HEK293 (cell line): ENCODE measurements at regions not wholly inside any gene's neighbourhood (a gene's known extent, or its start where the extent isn't known, plus 50 kb on each side); places are given as distances from the start of the nearest gene placed in this dataset.

Experiments
- CTCF ChIA-PET: fragments of 350-600 bp; formaldehyde crosslinking; extraction: SDS; loops from one replicate; lab custom pipeline; 2021; ENCODE audit warnings: antibody characterized with exemption; lab: Yijun Ruan, JAX
- POLR2A ChIA-PET: fragments of 300-600 bp; formaldehyde crosslinking; extraction: SDS; loops from one replicate; lab custom pipeline; 2020; ENCODE audit warnings: antibody characterized with exemption, inconsistent platforms; lab: Yijun Ruan, JAX
- H3K27ac ChIP-seq: fragments of 200-500 bp; sonication (Bioruptor generic); 2 replicates; pipeline ENCODE4 v1.5.1; 2014; ENCODE audit warnings: low read depth, low read length, control low read depth, inconsistent platforms; ENCODE audit errors: extremely low read depth
- H3K36me3 ChIP-seq, 2 experiments: fragments of 200-500 bp in 1 of 2; sonication (Bioruptor generic) in 1 of 2; 1 replicate in 1 of 2; 2 replicates in 1 of 2; pipeline ENCODE4 v1.5.1; 2014 to 2017; ENCODE audit warnings: inconsistent platforms in 2 of 2, low read length in 2 of 2; ENCODE audit not compliant: control insufficient read depth in 2 of 2, insufficient read depth in 1 of 2
- H3K4me1 ChIP-seq: fragments of 200-500 bp; sonication (Bioruptor generic); 2 replicates; pipeline ENCODE4 v1.5.1; 2014; ENCODE audit warnings: mild to moderate bottlenecking, low read length, inconsistent platforms; ENCODE audit not compliant: control insufficient read depth, insufficient read depth
- H3K4me3 ChIP-seq: 2 replicates; pipeline ENCODE4 v1.5.1; 2011; ENCODE audit warnings: low read depth, mild to moderate bottlenecking, control low read depth, low read length, moderate library complexity
- H3K9me3 ChIP-seq: fragments of 200-500 bp; sonication (Bioruptor generic); 2 replicates; pipeline ENCODE4 v1.5.1; 2014; ENCODE audit warnings: low read depth, low read length, inconsistent platforms; ENCODE audit not compliant: control insufficient read depth, insufficient read depth
- EGR2 ChIP-seq: fragments of 450-650 bp; formaldehyde crosslinking; IDR thresholded peaks from 2 replicates; pipeline ENCODE4 v1.5.1; 2016; ENCODE audit warnings: low read depth, missing biosample characterization, missing genetic modification characterization
- GLIS1 ChIP-seq: fragments of 450-650 bp; formaldehyde crosslinking; IDR thresholded peaks from 2 replicates; pipeline ENCODE4 v1.5.1; 2016; ENCODE audit warnings: missing biosample characterization, missing genetic modification characterization
- RBAK ChIP-seq: fragments of 450-650 bp; formaldehyde crosslinking; IDR thresholded peaks from 2 replicates; pipeline ENCODE4 v1.5.1; 2016; ENCODE audit warnings: missing biosample characterization, missing genetic modification characterization
- SCRT1 ChIP-seq: fragments of 450-650 bp; formaldehyde crosslinking; IDR thresholded peaks from 2 replicates; pipeline ENCODE4 v1.5.1; 2016; ENCODE audit warnings: missing biosample characterization, missing genetic modification characterization, borderline replicate concordance
- SCRT2 ChIP-seq: fragments of 450-650 bp; formaldehyde crosslinking; IDR thresholded peaks from 2 replicates; pipeline ENCODE4 v1.5.1; 2016; ENCODE audit warnings: missing biosample characterization, missing genetic modification characterization
- SP7 ChIP-seq: fragments of 450-650 bp; formaldehyde crosslinking; IDR thresholded peaks from 2 replicates; pipeline ENCODE4 v1.5.1; 2016; ENCODE audit warnings: missing biosample characterization, missing genetic modification characterization
- ZBTB11 ChIP-seq: fragments of 450-650 bp; formaldehyde crosslinking; conservative IDR thresholded peaks from 2 replicates; pipeline ENCODE4 v1.5.1; 2016; ENCODE audit warnings: low read depth, missing biosample characterization, missing genetic modification characterization
- ZBTB20 ChIP-seq: fragments of 450-650 bp; formaldehyde crosslinking; IDR thresholded peaks from 2 replicates; pipeline ENCODE4 v1.5.1; 2016; ENCODE audit warnings: missing biosample characterization, missing genetic modification characterization
- ZNF112 ChIP-seq: fragments of 450-650 bp; formaldehyde crosslinking; IDR thresholded peaks from 2 replicates; pipeline ENCODE4 v1.5.0; 2017; ENCODE audit warnings: missing biosample characterization, missing genetic modification characterization
- ZNF138 ChIP-seq: fragments of 450-650 bp; formaldehyde crosslinking; IDR thresholded peaks from 2 replicates; pipeline ENCODE4 v1.5.1; 2016; ENCODE audit warnings: missing biosample characterization, missing genetic modification characterization, borderline replicate concordance
- ZNF19 ChIP-seq: fragments of 450-650 bp; formaldehyde crosslinking; IDR thresholded peaks from 2 replicates; pipeline ENCODE4; 2016; ENCODE audit warnings: missing biosample characterization, missing genetic modification characterization, low read depth
- ZNF335 ChIP-seq: fragments of 450-650 bp; formaldehyde crosslinking; conservative IDR thresholded peaks from 2 replicates; pipeline ENCODE4 v1.5.1; 2016; ENCODE audit warnings: missing biosample characterization, missing genetic modification characterization
- ZNF341 ChIP-seq: fragments of 450-650 bp; formaldehyde crosslinking; IDR thresholded peaks from 2 replicates; pipeline ENCODE4; 2016; ENCODE audit warnings: low read depth, missing biosample characterization, missing genetic modification characterization
- ZNF350 ChIP-seq: fragments of 450-650 bp; formaldehyde crosslinking; IDR thresholded peaks from 2 replicates; pipeline ENCODE4 v1.5.0; 2017; ENCODE audit warnings: missing biosample characterization, mild to moderate bottlenecking, missing genetic modification characterization
- ZNF433 ChIP-seq: fragments of 450-650 bp; formaldehyde crosslinking; IDR thresholded peaks from 2 replicates; pipeline ENCODE4 v1.5.1; 2016; ENCODE audit warnings: missing biosample characterization, missing genetic modification characterization, low read depth
- ZNF548 ChIP-seq: fragments of 450-650 bp; formaldehyde crosslinking; IDR thresholded peaks from 2 replicates; pipeline ENCODE4 v1.5.1; 2016; ENCODE audit warnings: missing biosample characterization, missing genetic modification characterization
- ZNF549 ChIP-seq: fragments of 450-650 bp; IDR thresholded peaks from 2 replicates; pipeline ENCODE4 v1.5.1; 2018; ENCODE audit warnings: missing biosample characterization, missing genetic modification characterization, mild to moderate bottlenecking, inconsistent platforms, moderate library complexity
- ZNF571 ChIP-seq: fragments of 450-650 bp; formaldehyde crosslinking; IDR thresholded peaks from 2 replicates; pipeline ENCODE4 v1.5.0; 2017; ENCODE audit warnings: missing biosample characterization, missing genetic modification characterization
- ZNF610 ChIP-seq: fragments of 450-650 bp; formaldehyde crosslinking; IDR thresholded peaks from 2 replicates; pipeline ENCODE4 v1.5.1; 2016; ENCODE audit warnings: missing biosample characterization, missing genetic modification characterization, borderline replicate concordance
- ZNF776 ChIP-seq: fragments of 450-650 bp; formaldehyde crosslinking; IDR thresholded peaks from 2 replicates; pipeline ENCODE4 v1.5.0; 2017; ENCODE audit warnings: missing biosample characterization, missing genetic modification characterization, borderline replicate concordance
- ZNF791 ChIP-seq: fragments of 450-650 bp; formaldehyde crosslinking; IDR thresholded peaks from 2 replicates; pipeline ENCODE4 v1.5.1; 2016; ENCODE audit warnings: missing biosample characterization, missing genetic modification characterization
- ZNF837 ChIP-seq: fragments of 450-650 bp; formaldehyde crosslinking; IDR thresholded peaks from 2 replicates; pipeline ENCODE4 v1.5.1; 2016; ENCODE audit warnings: missing biosample characterization, missing genetic modification characterization
- TF ChIP-seq, protein P1 (sequence below): sonication (generic); formaldehyde crosslinking; IDR thresholded peaks from 2 replicates; pipeline ENCODE4 v1.8.1; 2022; ENCODE audit warnings: mild to moderate bottlenecking, moderate library complexity, missing genetic modification reagents
- TF ChIP-seq, protein P2 (sequence below): fragments of 450-650 bp; formaldehyde crosslinking; IDR thresholded peaks from 2 replicates; pipeline ENCODE4 v1.5.1; 2016; ENCODE audit warnings: missing biosample characterization, missing genetic modification characterization
- TF ChIP-seq, protein P3 (sequence below): fragments of 450-650 bp; formaldehyde crosslinking; IDR thresholded peaks from 2 replicates; pipeline ENCODE4 v1.5.1; 2016; ENCODE audit warnings: missing biosample characterization, missing genetic modification characterization
- TF ChIP-seq, protein P4 (sequence below): fragments of 450-650 bp; IDR thresholded peaks from 2 replicates; pipeline ENCODE4 v1.5.1; 2018; ENCODE audit warnings: missing biosample characterization, missing genetic modification characterization

DNA sequence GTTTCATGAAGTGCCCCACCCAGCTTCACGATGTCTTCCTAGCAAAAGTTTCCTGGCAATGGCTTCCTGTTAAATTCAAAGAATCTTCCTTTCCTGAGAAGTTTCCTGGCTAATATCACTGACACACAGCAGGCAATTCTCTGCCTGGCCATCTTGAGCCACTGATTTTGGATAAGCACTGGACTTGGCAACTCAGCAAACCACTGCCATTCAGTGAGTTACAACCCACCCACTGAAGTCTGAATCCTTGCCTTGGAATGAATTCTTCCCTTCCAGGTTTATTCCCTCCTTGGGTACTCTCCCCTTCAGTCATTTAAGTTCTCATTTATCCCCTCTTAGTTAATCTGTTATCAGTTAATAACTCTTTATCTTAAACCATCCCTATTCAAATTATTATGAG, 426.0 kb downstream of the MBD2 start:
- Histone ChIP-seq H3K36me3 (no peaks in the 10 kb centered on the region), H3K4me3 (no peak overlapping the region), H3K4me1 (no peaks in the 10 kb centered on the region), H3K27ac (no peak overlapping the region), H3K9me3 (no peaks in the 10 kb centered on the region)
- ChIA-PET CTCF (no interaction called here), POLR2A (no interaction called here)
- TF ChIP-seq GLIS1, result no peak
- TF ChIP-seq ZBTB20 (tag by site-specific recombination), result no peak
- no peak for TF ChIP-seq ZNF19 (tag by site-specific recombination)
- TF ChIP-seq, protein P1, sequence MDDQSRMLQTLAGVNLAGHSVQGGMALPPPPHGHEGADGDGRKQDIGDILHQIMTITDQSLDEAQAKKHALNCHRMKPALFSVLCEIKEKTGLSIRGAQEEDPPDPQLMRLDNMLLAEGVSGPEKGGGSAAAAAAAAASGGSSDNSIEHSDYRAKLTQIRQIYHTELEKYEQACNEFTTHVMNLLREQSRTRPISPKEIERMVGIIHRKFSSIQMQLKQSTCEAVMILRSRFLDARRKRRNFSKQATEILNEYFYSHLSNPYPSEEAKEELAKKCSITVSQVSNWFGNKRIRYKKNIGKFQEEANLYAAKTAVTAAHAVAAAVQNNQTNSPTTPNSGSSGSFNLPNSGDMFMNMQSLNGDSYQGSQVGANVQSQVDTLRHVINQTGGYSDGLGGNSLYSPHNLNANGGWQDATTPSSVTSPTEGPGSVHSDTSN, result no peak
- no peak for TF ChIP-seq ZNF112
- no peak for TF ChIP-seq SCRT1

GRCh38 chr18:53797998-53798495, 426.4 kb downstream of the MBD2 start:
- ChIA-PET POLR2A (no interaction called here), CTCF (no interaction called here)
- TF ChIP-seq ZNF571 (tag by site-specific recombination), result no peak
- no peak for TF ChIP-seq ZBTB11
- TF ChIP-seq, protein P2, sequence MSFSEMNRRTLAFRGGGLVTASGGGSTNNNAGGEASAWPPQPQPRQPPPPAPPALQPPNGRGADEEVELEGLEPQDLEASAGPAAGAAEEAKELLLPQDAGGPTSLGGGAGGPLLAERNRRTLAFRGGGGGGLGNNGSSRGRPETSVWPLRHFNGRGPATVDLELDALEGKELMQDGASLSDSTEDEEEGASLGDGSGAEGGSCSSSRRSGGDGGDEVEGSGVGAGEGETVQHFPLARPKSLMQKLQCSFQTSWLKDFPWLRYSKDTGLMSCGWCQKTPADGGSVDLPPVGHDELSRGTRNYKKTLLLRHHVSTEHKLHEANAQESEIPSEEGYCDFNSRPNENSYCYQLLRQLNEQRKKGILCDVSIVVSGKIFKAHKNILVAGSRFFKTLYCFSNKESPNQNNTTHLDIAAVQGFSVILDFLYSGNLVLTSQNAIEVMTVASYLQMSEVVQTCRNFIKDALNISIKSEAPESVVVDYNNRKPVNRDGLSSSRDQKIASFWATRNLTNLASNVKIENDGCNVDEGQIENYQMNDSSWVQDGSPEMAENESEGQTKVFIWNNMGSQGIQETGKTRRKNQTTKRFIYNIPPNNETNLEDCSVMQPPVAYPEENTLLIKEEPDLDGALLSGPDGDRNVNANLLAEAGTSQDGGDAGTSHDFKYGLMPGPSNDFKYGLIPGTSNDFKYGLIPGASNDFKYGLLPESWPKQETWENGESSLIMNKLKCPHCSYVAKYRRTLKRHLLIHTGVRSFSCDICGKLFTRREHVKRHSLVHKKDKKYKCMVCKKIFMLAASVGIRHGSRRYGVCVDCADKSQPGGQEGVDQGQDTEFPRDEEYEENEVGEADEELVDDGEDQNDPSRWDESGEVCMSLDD, result no peak
- no peak for TF ChIP-seq ZNF548 (tag by site-specific recombination)
- no peak for TF ChIP-seq ZNF610 (tag by site-specific recombination)
- TF ChIP-seq, protein P3, sequence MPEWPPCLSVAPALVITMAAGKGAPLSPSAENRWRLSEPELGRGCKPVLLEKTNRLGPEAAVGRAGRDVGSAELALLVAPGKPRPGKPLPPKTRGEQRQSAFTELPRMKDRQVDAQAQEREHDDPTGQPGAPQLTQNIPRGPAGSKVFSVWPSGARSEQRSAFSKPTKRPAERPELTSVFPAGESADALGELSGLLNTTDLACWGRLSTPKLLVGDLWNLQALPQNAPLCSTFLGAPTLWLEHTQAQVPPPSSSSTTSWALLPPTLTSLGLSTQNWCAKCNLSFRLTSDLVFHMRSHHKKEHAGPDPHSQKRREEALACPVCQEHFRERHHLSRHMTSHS, result no peak
- TF ChIP-seq, protein P4, sequence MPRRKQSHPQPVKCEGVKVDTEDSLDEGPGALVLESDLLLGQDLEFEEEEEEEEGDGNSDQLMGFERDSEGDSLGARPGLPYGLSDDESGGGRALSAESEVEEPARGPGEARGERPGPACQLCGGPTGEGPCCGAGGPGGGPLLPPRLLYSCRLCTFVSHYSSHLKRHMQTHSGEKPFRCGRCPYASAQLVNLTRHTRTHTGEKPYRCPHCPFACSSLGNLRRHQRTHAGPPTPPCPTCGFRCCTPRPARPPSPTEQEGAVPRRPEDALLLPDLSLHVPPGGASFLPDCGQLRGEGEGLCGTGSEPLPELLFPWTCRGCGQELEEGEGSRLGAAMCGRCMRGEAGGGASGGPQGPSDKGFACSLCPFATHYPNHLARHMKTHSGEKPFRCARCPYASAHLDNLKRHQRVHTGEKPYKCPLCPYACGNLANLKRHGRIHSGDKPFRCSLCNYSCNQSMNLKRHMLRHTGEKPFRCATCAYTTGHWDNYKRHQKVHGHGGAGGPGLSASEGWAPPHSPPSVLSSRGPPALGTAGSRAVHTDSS (tag by site-specific recombination), result no peak
- TF ChIP-seq EGR2 (tag by site-specific recombination), result no peak
- TF ChIP-seq ZNF350, result no peak
- no peak for TF ChIP-seq ZNF138 (tag by site-specific recombination)
- TF ChIP-seq ZNF341 (tag by site-specific recombination), result no peak
- no peak for TF ChIP-seq ZNF433
- TF ChIP-seq SP7, result no peak
- no peak for TF ChIP-seq ZNF791 (tag by site-specific recombination)
- no peak for TF ChIP-seq ZNF335 (tag by site-specific recombination)
- TF ChIP-seq ZNF776 (tag by site-specific recombination), result no peak
- TF ChIP-seq SCRT2 (tag by site-specific recombination), result no peak
- TF ChIP-seq RBAK (tag by site-specific recombination), result no peak
- TF ChIP-seq ZNF837 (tag by site-specific recombination), result no peak
- TF ChIP-seq ZNF549, result no peak
- H3K4me3 ChIP-seq, result no peak overlapping the region
- H3K4me1 ChIP-seq, result no peaks in the 10 kb centered on the region
- H3K36me3 ChIP-seq, result no peaks in the 10 kb centered on the region
- H3K27ac ChIP-seq, result no peak overlapping the region
- H3K9me3 ChIP-seq, result no peaks in the 10 kb centered on the region
